T-helper 9 cell (primary cell): ENCODE measurements at regions not wholly inside any gene's neighbourhood (a gene's known extent, or its start where the extent isn't known, plus 50 kb on each side); places are given as distances from the start of the nearest gene placed in this dataset.
"Not testable (repeated sequence)": the region's sequence is repeated elsewhere in the genome, so short reads cannot be mapped to it uniquely, and the experiment has no call there.

Experiments
- DNase-seq: peaks from one replicate; pipeline ENCODE4 v3.0.0-alpha.2; 2020

- no peak for DNase-seq
Observed at GRCh38 chr18:67132919-67133318, 383.6 kb downstream of the DSEL start.

DNA sequence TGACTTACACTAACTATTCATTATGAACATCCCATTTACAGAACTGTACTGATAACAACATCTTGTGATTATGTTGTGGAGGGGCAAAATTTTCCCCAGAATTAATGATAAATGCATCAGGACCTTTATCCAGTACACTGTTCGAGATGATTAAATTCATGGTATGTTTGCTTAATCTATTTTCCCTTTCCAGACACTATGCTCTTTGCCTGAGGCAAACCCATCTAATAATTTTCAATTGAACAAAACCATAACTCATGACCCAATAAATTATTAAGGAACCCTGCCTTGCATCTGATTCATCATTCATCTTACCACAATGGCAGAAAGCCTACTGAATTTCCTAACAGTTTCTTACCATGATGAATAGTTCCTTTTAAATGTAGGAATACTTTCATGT, 385.0 kb downstream of the DSEL start:
- DNase-seq: no peak

DNA sequence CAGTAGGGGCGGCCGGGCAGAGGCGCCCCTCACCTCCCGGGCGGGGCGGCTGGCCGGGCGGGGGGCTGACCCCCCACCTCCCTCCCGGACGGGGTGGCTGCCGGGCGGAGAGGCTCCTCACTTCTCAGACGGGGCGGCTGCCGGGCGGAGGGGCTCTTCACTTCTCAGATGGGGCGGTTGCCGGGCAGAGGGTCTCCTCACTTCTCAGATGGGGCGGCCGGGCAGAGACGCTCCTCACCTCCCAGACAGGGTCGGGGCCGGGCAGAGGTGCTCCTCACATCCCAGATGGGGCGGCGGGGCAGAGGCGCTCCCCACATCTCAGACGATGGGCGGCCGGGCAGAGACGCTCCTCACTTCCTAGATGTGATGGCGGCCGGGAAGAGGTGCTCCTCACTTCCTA, 389.8 kb downstream of the DSEL start:
- not testable (repeated sequence) for DNase-seq

DNA sequence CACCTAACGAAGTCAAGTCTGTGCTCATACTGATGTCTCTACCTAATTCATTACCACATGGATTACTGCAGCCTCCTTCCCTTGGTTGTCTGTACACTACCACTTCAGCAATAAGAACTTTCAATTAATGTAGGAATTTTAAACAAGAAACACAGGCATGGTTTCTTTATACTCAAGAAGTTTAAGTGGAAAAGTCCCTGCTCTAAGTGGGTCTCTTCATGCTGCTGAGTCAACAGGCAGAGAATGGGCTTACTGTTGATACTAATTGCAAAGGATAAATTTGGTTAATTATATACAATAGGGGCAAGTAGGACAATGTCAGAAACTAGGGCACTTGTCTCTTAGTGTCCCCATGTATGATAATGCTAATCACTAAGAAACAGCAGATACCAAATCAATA, 392.6 kb downstream of the DSEL start:
- no peak for DNase-seq

DNA sequence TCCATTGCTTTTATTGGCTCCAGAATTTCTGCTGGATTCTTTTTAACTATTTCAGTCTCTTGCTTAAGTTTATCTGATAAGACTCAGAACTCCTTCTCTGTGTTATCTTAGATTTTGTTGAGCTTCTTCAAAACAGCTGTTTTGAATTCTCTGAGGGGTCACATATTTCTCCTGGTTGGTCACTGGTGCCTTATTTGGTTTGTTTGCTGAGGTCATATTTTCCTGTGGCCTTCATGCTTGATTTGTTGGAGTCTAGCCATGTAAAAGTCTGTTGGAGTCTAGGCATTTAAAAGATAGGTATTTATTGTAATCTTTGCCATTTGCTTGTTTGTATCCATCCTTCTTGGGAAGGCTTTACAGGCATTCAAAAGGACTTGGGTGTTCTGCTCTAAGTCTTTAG, 398.7 kb downstream of the DSEL start:
- DNase-seq: no peak

DNA sequence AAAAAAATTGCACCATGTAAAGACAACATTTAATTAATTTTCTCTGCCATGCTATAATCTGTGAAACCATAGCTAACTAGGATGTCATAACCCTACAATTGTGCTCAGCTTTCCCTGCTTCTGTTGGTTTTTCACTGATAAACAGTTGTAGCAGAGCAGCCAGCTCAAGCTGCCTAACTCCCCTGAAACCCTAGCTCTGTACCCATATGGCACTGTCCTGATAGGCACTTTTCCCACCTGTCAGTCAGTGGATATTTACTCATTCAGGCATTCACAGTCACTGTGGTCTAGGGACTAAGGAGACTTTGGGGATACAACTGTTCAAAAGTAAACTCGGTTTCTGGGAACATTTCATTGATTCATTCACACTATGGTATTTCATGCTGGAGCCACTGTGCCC, 407.0 kb downstream of the DSEL start:
- no peak for DNase-seq

GRCh38 chr18:67108894-67109293, 407.6 kb downstream of the DSEL start:
- no peak for DNase-seq

GRCh38 chr18:67104700-67105284, 411.7 kb downstream of the DSEL start:
- peak; percentile 13 for DNase-seq

GRCh38 chr18:67094123-67094522, 422.4 kb downstream of the DSEL start:
- DNase-seq: no peak

DNA sequence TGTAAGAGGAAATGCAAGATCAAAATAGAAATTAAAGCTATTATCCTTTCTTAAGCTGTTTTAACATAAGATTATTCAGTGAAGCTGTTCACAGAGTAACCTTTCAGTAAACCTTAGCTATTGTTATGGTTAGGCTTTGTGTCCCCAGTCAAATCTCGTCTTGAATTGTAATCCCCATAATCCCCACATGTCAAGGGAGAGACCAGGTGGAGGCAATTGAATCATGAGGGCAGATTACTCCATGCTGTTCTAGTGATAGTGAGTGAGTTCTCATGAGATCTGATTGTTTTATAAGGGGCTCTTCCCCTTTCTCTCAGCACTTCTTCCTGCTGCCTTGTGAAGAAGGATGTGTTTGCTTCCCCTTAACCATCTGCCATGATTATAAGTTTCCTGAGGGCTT, 424.4 kb downstream of the DSEL start:
- DNase-seq: no peak

DNA sequence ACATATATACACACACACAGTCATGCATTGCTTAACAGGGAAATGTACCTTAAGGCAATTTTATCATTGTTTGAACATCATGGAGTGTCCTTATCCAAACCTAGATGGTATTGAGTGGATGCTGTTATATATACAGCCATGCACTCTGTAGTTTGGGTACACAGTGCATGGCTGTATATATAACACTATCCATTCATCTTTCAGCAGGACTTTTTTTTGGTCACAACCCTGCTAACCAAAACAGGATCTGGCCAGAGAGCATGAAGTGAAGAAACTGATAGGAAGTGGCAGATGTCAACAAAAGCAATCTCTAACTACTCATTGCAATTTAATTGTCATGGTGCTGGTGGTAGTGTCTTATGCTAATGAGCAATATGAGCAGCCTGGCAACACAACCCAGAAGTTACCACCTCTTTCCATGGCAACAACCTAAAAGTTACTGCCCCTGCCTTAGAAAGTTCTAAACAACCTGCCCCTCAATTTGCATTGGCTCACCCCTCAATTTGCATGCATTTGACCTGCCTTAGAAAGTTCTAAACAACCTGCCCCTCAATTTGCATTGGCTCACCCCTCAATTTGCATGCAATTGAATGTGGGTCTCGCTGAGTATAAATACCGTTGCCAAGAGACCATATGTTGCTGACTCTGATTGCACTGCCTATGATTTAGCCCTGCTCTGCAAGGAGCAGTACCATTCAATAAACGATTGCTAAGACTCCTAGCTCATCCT, 434.9 kb downstream of the DSEL start:
- no peak for DNase-seq

- no peak for DNase-seq
Observed at GRCh38 chr18:67080601-67081000, 435.9 kb downstream of the DSEL start.

DNA sequence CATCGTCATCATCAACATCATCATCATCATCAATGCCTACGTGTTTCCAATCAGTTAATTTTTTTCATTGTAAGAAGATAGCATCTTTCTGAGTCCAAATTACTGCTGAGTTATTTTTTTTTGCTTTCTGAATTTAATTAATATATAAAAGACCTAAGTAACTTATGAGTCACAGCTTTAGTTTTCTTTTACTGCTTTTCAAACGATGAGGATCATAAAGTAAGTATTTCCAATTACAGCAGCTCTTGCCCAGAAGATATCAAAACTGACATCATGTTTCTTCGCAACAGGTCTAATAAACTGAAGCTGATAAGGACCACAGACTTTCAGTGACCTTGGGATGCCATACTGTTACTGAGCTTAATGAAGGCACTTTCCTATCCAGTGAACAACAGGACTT, 442.2 kb downstream of the DSEL start:
- DNase-seq: no peak

GRCh38 chr18:67072791-67073190, 443.7 kb downstream of the DSEL start:
- DNase-seq: no peak

GRCh38 chr18:67068608-67069007, 447.9 kb downstream of the DSEL start:
- DNase-seq: no peak

DNA sequence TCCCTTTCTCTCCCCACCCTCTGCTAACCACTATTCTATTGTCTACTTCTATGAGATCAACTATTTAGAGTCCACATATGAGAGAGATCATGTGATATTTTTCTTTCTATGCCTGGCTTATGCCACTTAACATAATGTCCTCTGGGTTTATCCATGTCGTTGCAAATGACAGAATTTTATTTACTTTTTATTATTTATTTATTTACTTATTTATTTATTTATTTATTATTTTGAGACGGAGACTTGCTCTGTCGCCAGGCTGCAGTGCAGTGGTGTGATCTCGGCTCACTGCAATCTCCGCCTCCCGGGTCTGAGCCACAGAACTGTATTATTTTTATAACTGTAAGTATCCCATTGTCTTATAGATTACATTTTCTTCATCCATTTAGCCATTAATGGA, 443.4 kb upstream of the CDH19 start:
- no peak for DNase-seq

DNA sequence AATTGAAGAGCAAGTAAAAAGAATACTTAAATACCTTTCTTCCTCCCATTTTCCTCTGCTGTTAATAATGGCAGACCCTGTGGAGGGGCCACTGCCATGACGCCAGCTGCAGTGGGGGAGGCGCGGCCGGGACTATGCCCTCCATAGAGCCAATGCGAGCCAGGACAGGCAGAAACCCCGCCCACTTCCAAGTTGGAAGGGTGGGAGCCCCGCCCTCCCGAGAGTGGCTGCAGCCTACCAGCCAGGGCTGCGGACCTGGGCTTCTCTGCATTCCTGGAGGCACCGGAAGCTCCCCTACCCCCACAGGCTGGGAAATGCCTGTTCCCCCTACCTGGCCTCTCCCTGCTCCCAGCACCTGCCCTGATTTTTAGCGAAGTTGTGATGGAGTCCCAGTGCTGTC, 439.4 kb upstream of the CDH19 start:
- no peak for DNase-seq

GRCh38 chr18:67041334-67041733, 437.4 kb upstream of the CDH19 start:
- DNase-seq: no peak

- no peak for DNase-seq
Observed at GRCh38 chr18:67035026-67035425, 431.1 kb upstream of the CDH19 start.

- no peak for DNase-seq
Observed at GRCh38 chr18:67023059-67023458, 419.2 kb upstream of the CDH19 start.

DNA sequence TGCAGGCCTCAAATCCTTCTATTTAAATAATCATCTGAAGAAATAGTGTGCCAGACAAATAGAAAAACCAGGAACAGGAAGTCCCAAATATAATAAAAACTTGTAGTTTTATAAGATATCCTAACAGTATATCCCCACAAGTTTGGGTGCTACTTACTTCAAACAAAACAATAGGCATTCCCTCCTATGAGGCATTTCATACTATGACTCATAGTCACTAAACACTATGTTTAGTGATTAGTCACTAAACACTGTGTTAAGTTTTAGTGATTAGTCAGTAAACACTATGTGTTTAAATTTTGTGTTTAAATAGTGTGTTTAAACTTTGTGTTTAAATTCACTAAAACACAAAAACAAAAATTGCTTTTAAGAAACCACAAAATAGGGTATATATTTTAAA, 407.0 kb upstream of the CDH19 start:
- no peak for DNase-seq

DNA sequence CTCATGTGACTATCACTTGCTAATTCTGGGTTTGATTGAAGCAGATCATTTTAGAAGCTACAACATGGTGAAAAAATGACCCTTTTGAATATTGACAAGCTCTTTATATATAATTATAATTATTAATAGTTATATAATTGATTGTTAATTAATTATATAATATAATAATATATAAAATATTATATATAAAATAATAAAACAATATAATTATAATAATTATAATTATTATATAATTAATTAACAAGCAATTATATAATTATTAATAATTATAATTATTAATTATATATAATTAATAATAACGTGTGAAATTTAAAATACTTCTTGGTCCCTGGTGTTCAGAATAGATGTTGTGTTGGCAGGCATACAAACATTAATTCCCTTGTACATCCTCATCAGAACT, 404.1 kb upstream of the CDH19 start:
- DNase-seq: no peak

- no peak for DNase-seq
Observed at GRCh38 chr18:67007085-67007484, 403.2 kb upstream of the CDH19 start.

DNA sequence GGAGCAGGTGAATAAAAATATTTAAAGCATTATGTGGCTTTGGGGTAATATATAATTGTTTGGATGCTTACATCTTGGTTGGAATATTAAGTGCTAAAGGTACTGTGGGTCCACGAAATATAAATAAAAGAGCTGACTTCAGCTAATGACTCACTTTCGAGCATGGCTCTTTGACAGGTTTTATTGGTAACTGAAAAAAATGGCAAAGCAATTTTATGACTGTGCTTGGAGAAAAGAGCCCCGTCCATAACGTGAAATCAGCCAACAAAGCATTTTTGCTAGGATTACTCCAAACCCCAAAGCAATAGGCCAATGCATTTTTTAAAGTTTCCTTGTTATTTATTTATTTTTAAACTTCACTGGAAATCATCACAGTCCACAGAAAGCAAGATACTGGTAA, 397.2 kb upstream of the CDH19 start:
- no peak for DNase-seq

- DNase-seq: no peak
Observed at GRCh38 chr18:66999003-66999402, 395.1 kb upstream of the CDH19 start.
